Dermis microvascular lymphatic vessel endothelial cell (primary cell): ENCODE measurements at regions not wholly inside any gene's neighbourhood (a gene's known extent, or its start where the extent isn't known, plus 50 kb on each side); places are given as distances from the start of the nearest gene placed in this dataset.

ENCODE experiments used
- DNase-seq, 2 donors: peaks; one replicate each; pipeline versions ENCODE4 v3.0.0 to v3.0.0-alpha.2; 2010; ENCODE audit warnings: low read depth in 2 of 2

GRCh38 chr15:62541846-62542245 is 376.8 kb upstream of the C2CD4B start:
- no peak for DNase-seq

GRCh38 chr15:62544446-62544845 is 379.4 kb upstream of the C2CD4B start:
- DNase-seq, result no peak

- DNase-seq, result no peak
These were observed 380.6 kb upstream of the C2CD4B start for GRCh38 chr15:62545467-62546227.

GRCh38 chr15:62546628-62547027 is 381.5 kb upstream of the C2CD4B start:
- no peak for DNase-seq

DNA sequence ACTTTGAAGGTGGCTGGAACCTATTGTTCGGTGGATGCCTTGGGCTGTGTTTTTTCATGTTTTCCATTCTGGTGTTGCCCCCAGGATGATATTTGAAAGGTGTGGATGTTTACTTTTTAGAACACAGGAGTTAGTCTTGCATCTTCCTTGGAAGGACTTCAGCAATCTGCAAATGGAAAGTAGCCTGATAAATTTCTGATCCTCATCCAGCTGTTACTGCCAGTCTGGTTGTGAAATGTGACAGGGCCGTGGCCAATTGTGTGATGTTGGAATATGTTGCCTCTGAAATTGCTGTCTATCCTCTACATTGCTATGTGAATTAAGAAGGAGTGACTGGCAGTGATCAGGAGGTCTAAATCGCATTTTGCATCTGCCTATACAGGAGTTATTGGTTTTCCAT is 382.5 kb upstream of the C2CD4B start:
- DNase-seq, result no peak

DNA sequence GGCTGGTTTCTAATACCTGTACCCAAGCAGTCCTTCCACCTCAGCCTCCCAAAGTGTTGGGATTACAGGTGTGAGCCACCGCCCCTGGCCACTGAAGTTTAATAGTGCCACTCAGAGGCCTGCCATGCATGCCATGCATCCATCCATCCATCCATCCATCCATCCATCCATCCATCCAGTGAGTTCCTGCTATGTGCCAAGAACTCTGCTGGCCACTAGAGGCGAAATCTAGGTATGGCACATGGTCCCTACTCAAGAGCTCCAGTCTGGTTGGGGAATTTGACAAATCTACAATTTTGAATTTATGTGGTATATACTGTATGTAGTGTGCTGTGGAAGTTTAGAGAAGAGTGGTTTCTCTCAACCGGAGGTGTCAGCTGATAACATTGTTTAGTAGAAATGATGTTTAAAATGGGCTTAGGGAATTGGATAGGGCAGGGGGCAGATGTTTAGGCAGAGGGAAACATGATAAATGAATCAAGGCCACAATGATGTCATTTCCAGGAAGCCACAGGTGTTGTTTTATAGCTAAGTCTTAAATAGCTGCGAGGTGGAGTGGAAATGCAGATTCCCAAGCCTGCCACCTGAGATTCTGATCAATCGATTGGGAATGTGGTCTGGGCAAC is 384.4 kb upstream of the C2CD4B start:
- peak; percentile 39 to 52 for DNase-seq

DNA sequence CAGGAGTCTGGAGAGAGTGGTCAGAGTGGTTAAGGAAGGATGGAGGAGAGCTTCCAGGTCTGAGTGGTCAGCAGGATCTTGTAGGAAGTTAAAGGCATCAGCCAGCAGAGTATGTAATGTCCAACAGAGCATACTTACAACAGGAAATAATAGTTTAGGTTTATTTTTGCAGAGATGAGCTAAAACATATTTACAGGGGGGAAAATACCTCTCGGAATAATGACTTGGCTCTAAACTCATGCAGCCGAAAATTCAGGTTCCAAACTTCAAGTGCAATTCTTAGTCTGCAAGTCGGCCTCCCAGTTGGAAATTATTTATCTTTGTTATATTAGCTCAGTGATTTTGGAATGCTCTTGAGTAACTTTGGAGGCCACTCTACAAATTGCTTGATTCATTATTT is 385.0 kb upstream of the C2CD4B start:
- DNase-seq, result no peak

DNA sequence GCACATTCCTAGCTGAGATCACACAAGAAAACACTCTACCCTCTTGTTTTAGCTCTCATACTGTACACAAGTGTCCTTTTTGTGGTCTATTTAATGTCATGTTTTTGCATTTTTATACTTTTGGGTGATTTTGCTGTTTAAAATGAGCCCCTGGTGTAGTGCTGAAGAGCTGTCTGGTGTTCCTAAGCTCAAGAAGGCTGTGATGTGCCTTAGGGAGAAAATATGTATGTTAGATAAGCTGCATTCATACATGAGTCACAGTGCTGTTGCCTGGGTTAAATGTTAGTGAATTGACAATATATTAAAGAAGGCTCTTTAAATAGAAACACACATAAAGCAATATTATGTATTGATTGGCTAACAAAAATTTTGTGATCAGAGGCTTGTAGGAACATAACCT is 387.4 kb upstream of the C2CD4B start:
- no peak for DNase-seq

- no peak for DNase-seq
These were observed 389.0 kb upstream of the C2CD4B start for GRCh38 chr15:62553911-62554563.

DNA sequence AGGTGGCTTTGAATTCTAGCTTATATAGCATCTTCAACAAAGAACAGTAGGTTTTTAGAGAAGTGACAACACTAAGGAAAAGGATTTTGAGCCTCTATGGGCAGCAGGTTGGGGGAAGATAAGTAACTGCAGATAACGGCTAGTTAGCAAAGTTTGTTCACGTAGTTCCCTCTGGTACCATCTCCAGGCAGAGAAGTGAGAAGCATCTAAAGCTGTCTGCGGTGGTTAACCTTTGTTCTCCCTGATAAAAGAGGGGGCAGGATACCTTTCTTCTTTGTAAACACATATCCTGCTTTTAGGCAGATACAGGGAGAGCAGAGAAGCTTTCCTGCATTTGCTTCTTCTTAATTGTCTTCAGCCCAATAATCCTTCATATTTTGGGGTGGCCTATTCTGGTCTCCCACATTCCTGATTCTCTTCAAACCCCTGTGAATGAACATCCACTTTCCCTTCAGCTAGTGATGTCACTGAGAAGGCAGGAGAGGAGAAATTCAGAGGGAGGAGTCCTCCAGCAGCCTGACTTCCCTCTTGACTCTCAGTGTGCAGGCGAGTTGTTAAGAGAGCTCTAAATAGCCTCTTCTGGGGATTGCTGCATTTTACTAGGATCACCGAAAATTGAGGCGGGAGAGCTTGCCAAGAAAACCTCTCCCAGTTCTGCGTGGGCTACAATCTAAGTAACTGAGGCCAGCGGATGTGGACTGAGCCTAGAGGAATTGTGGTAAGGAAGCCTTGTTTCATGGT is 393.7 kb upstream of the C2CD4B start:
- DNase-seq, result no peak

DNA sequence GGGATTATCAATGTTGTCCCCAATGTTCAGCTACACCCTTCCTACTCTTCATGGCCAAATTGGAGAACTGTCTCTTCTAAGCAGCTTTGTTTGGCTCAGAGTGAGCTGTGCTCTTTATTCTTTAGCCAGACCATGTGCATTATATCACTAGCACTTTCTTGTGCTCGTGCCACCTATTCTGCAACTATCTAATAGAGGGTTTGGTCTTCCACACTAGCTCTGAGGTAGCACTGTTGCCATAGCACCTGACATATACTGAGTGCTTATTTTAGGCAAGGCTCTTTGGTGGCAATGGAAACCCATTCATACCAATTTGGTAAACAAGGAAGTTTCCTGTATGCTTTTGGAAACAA is 394.3 kb upstream of the C2CD4B start:
- DNase-seq, result no peak

DNA sequence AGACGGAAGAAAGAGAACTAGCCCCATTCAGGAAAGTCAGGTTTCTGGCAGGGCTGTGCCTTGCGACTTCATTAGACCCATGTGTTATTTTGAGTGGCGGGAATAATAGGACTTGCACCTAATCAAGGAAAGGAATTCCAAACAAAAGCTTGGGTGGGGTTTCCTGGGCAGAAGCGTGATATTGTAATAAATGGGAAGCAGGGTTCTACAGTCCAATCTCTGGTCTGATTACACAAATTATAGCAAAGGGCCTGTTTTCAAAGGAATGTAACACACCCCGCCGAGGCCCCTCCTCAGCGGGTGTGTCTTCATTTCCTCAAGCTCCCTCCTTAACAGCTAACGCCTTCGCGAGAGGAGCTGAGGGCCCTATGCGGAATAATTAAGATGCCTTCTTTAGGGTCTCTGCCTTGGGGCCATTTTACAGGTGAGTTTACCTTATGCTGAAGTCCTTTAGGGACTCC is 396.0 kb upstream of the C2CD4B start:
- no peak for DNase-seq

GRCh38 chr15:62561571-62561970 is 396.5 kb upstream of the C2CD4B start:
- no peak for DNase-seq

GRCh38 chr15:62564886-62565633 is 400.0 kb upstream of the C2CD4B start:
- no peak for DNase-seq

DNA sequence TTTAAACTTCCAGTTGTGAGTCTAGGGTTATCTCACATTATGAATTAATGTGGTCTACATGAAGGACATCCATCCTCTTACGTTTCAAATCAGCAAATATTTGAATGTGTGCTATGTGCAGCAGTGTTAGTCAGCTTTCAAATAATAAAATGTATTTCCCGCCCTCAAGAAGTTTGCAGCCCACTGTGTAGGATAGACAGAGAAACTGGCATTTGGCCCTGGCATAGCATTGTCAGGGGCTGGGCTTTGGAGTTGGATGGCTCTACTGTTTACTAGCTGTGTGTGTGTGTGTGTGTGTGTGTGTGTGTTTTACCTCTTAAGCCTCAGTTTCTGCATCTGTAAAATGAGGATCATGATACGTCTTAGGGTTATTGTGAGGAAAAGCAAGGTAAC is 400.5 kb upstream of the C2CD4B start:
- no peak for DNase-seq

- DNase-seq, result no peak
These were observed 401.2 kb upstream of the C2CD4B start for GRCh38 chr15:62566248-62566647.

- no peak for DNase-seq
These were observed 402.4 kb upstream of the C2CD4B start for GRCh38 chr15:62567501-62567900.

- no peak for DNase-seq
These were observed 402.9 kb upstream of the C2CD4B start for GRCh38 chr15:62568004-62568403.

DNA sequence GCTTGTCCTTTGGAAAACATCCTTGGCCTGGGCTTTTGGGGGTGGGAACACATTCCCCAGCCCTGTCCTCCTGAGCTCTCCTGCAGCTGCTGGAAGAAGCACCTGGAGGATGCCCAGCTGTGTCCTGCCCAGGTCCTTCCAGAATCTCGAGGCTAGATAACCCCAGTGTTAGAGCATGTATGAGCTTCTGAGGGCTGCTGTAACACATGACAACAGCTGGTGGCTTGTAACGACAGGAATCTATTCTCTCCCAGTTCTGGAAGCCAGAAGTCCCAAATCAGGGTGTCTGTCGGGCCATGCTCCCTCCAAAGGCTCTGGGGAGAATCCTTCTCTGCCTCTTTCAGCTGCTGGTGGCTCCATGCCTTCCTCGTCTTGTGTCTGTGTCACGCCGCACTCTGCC is 403.6 kb upstream of the C2CD4B start:
- no peak for DNase-seq

DNA sequence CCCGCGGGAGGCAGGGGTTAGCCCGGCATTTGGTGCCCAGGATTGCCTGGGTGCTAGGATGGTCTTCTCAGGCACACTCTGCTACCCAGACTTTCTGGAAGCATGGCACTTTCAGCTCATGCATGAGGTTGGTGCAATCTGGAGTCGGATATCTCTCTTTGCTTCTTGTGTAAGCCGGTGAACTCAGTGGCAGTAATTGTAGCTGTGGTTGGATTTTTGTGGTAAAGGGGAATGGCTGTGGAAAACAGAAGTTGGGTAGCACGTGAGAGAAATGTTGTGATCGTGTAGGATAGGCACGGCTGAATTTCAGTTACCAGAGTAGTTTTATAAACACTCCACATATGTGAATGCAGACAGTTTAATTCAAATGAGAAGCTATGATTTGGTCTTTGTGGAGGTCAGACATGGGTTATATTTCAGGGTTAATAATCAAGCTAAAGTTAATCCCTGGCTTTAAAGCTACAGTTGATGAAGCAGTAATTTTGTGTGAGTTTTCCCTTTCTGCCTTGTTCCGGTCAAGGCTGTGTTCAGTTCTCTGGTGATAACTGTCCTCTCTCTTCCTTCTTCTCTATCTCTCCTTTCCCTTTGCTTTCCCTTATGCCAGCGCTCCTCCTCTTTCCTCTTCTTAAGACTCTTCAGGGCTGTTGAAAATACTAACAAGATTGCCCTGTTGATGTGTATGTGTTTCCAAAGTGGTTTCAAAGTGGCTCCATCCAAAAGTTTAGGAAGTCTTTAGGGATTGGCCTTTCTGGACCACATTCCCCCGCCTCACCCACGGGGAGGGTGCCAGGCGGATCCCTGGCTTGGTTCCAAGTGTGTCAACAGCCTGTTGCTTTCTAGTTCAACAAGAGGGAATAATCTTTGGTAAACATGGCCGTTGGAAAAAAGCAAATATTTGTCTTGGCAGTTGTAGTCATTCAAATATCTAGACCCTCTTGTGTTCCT is 404.6 kb upstream of the C2CD4B start:
- no peak for DNase-seq
